HCT116 (cell line): ENCODE measurements at regions not wholly inside any gene's neighbourhood (a gene's known extent, or its start where the extent isn't known, plus 50 kb on each side); places are given as distances from the start of the nearest gene placed in this dataset.

Experiments used
- ATAC-seq: fragments of 200-7000 bp; cut with Tn5 transposase; 2 replicates; pipeline ENCODE4 v1.9.1; 2020; ENCODE audit warnings: mild to moderate bottlenecking, moderate library complexity
- BruUV-seq: library from RNA; stranded (reverse); fragments of 400-500 nt; replicated peaks from 2 replicates; lab custom pipeline; 2021; lab: Mats Ljungman, UMichigan
- CTCF ChIA-PET: fragments of 300-600 bp; sonication (Branson Sonifier 250); formaldehyde crosslinking; loops from one replicate; lab custom pipeline; 2021; ENCODE audit warnings: antibody characterized with exemption; lab: Charles Lee
- POLR2A ChIA-PET: fragments of 300-600, 350-600 bp; sonication (Branson Sonifier 250); formaldehyde crosslinking; loops from one replicate; lab custom pipeline; 2021; ENCODE audit warnings: antibody characterized with exemption; lab: Charles Lee
- RAD21 ChIA-PET, 2 experiments: fragments of 300-600 bp; sonication (Branson Sonifier 250); formaldehyde crosslinking; loops; one replicate each; lab custom pipeline; 2023; ENCODE audit warnings: low total read pairs in 2 of 2; ENCODE audit not compliant: uncharacterized antibody in 2 of 2, unreplicated experiment in 2 of 2, low non-redundant PET in 1 of 2; lab: Charles Lee
- DNase-seq: peaks from one replicate; pipeline ENCODE4 v3.0.0-alpha.2; 2010; ENCODE audit warnings: low read depth, low spot score
- H2AFZ ChIP-seq: fragments of 200-600 bp; shearing (Covaris generic), sonication (generic); 2 replicates; pipeline ENCODE4 v1.6.1; 2017; ENCODE audit warnings: low read depth, mixed run types, mixed read lengths, antibody characterized with exemption, low read length; ENCODE audit not compliant: poor library complexity, severe bottlenecking
- H3K27ac ChIP-seq: 2 replicates; pipeline ENCODE4 v1.5.1; 2012; ENCODE audit warnings: low read depth, low read length
- H3K27me3 ChIP-seq: fragments of 200-600 bp; sonication (generic); 2 replicates; pipeline ENCODE4 v1.6.1; 2016; ENCODE audit warnings: mixed run types, low read length, mixed read lengths; ENCODE audit not compliant: insufficient read depth
- H3K36me3 ChIP-seq, 2 experiments: fragments of 200-500 bp in 1 of 2; fragments of 200-600 bp in 1 of 2; sonication (Bioruptor generic) in 1 of 2; sonication (generic) in 1 of 2; 2 replicates each; pipeline versions ENCODE4 v1.5.1 to v1.6.1; 2014 to 2016; ENCODE audit warnings: low read length in 2 of 2, inconsistent platforms in 1 of 2, mixed read lengths in 1 of 2, mixed run types in 1 of 2; ENCODE audit not compliant: insufficient read depth in 2 of 2, control insufficient read depth in 1 of 2
- H3K4me1 ChIP-seq, 2 experiments: fragments of 200-600 bp in 1 of 2; sonication (generic) in 1 of 2; 2 replicates each; pipeline versions ENCODE4 v1.5.1 to v1.6.1; 2012 to 2017; ENCODE audit warnings: low read length in 2 of 2, inconsistent platforms in 1 of 2, mild to moderate bottlenecking in 1 of 2, mixed read lengths in 1 of 2, mixed run types in 1 of 2, moderate library complexity in 1 of 2; ENCODE audit not compliant: insufficient read depth in 2 of 2, control insufficient read depth in 1 of 2
- H3K4me2 ChIP-seq: fragments of 200-600 bp; sonication (generic); 2 replicates; pipeline ENCODE4 v1.6.1; 2017; ENCODE audit warnings: mixed run types, low read length, mixed read lengths
- H3K4me3 ChIP-seq, 2 experiments: fragments of 200-600 bp in 1 of 2; sonication (generic) in 1 of 2; replicated peaks in 1 of 2; 2 replicates each; pipeline ENCODE4 v1.5.1; 2011 to 2016; ENCODE audit warnings: low read length in 2 of 2, control low read depth in 1 of 2, low read depth in 1 of 2, mild to moderate bottlenecking in 1 of 2, mixed read lengths in 1 of 2, mixed run types in 1 of 2
- H3K79me2 ChIP-seq: fragments of 200-600 bp; sonication (generic); 2 replicates; pipeline ENCODE4 v1.6.1; 2017; ENCODE audit warnings: mild to moderate bottlenecking, mixed run types, low read length, moderate library complexity, mixed read lengths; ENCODE audit not compliant: insufficient read depth
- H3K9ac ChIP-seq: fragments of 200-600 bp; sonication (generic); 2 replicates; pipeline ENCODE4 v1.6.1; 2016; ENCODE audit warnings: low read length, mixed read lengths
- H3K9me2 ChIP-seq: fragments of 200-600 bp; sonication (generic), shearing (Covaris generic); 2 replicates; pipeline ENCODE4 v1.6.1; 2017; ENCODE audit warnings: mixed run types, mild to moderate bottlenecking, moderate library complexity; ENCODE audit not compliant: insufficient read depth
- H3K9me3 ChIP-seq, 2 experiments: fragments of 200-500 bp in 1 of 2; fragments of 200-600 bp in 1 of 2; sonication (Bioruptor generic) in 1 of 2; sonication (generic) in 1 of 2; 2 replicates each; pipeline ENCODE4 v1.6.1; 2014 to 2017; ENCODE audit warnings: low read length in 2 of 2, mixed read lengths in 2 of 2, inconsistent platforms in 1 of 2, low read depth in 1 of 2, mild to moderate bottlenecking in 1 of 2, mixed run types in 1 of 2, moderate library complexity in 1 of 2; ENCODE audit not compliant: control insufficient read depth in 1 of 2, insufficient read depth in 1 of 2
- H4K20me1 ChIP-seq: fragments of 200-600 bp; sonication (generic), shearing (Covaris generic); 2 replicates; pipeline ENCODE4 v1.6.1; 2017; ENCODE audit warnings: mixed run types, mild to moderate bottlenecking, moderate library complexity; ENCODE audit not compliant: insufficient read depth
- CBX3 ChIP-seq: IDR thresholded peaks from 2 replicates; pipeline ENCODE4 v1.6.1; 2012; ENCODE audit warnings: low read depth
- ELF1 ChIP-seq: IDR thresholded peaks from 2 replicates; pipeline ENCODE4 v1.6.1; 2012; ENCODE audit warnings: low read depth, borderline replicate concordance
- EZH2phosphoT487 ChIP-seq: fragments of 200-600 bp; IDR thresholded peaks from 2 replicates; pipeline ENCODE4 v1.6.1; 2018; ENCODE audit warnings: antibody characterized with exemption, borderline replicate concordance
- JUND ChIP-seq: IDR thresholded peaks from 2 replicates; pipeline ENCODE4 v1.6.1; 2012
- POLR2A ChIP-seq: IDR thresholded peaks from 2 replicates; pipeline ENCODE4 v1.7.0; 2011; ENCODE audit warnings: borderline replicate concordance; ENCODE audit not compliant: insufficient read depth, insufficient read length; ENCODE audit errors: extremely low read depth
- SP1 ChIP-seq: IDR thresholded peaks from 2 replicates; pipeline ENCODE4 v1.6.1; 2012; ENCODE audit warnings: low read depth
- TCF7L2 ChIP-seq: IDR thresholded peaks from 2 replicates; pipeline ENCODE4 v1.7.0; 2011; ENCODE audit warnings: borderline replicate concordance, inconsistent platforms; ENCODE audit not compliant: insufficient read depth, insufficient read length; ENCODE audit errors: extremely low read depth
- YY1 ChIP-seq: IDR thresholded peaks from 2 replicates; pipeline ENCODE4 v1.6.1; 2011; ENCODE audit warnings: low read length, low read depth, moderate library complexity, mild to moderate bottlenecking; ENCODE audit not compliant: insufficient replicate concordance; ENCODE audit errors: extremely low read depth
- intact Hi-C: fragments of 100-400 bp; cut with micrococcal nuclease; formaldehyde crosslinking; loops from 2 replicates; pipeline ENCODE4 v1.10.0; 2022
- TF ChIP-seq, protein P1 (sequence below): IDR thresholded peaks from 2 replicates; pipeline ENCODE4 v1.6.1; 2012
- TF ChIP-seq, protein P2 (sequence below), 3 experiments: fragments of 200-600 bp in 1 of 3; sonication (generic) in 1 of 3; IDR thresholded peaks in 2 of 3; conservative IDR thresholded peaks in 1 of 3; 2 replicates each; pipeline ENCODE4 v1.5.1; 2012 to 2017; ENCODE audit warnings: low read depth in 2 of 3, low read length in 2 of 3, antibody characterized with exemption in 1 of 3, borderline replicate concordance in 1 of 3, control low read depth in 1 of 3, mild to moderate bottlenecking in 1 of 3, mixed read lengths in 1 of 3, mixed run types in 1 of 3, moderate library complexity in 1 of 3; ENCODE audit not compliant: insufficient read depth in 1 of 3
- TF ChIP-seq, protein P3 (sequence below): IDR thresholded peaks from 2 replicates; pipeline ENCODE4 v1.6.1; 2012
- TF ChIP-seq, protein P4 (sequence below): IDR thresholded peaks from 2 replicates; pipeline ENCODE4 v1.6.1; 2012; ENCODE audit warnings: low read depth

GRCh38 chr7:81865754-81866153 lies 95.9 kb upstream of the HGF start:
- no peak overlapping the region for H3K4me2 ChIP-seq
- intact Hi-C loops = no loop called here
- H2AFZ ChIP-seq = no peak overlapping the region
- no peak overlapping the region for H3K27ac ChIP-seq
- no peak overlapping the region for H3K9ac ChIP-seq
- H3K27me3 ChIP-seq = no peaks in the 10 kb centered on the region
- TF ChIP-seq, protein P1, sequence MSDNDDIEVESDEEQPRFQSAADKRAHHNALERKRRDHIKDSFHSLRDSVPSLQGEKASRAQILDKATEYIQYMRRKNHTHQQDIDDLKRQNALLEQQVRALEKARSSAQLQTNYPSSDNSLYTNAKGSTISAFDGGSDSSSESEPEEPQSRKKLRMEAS = no peak
- no peak for TF ChIP-seq ELF1
- TF ChIP-seq TCF7L2 = no peak
- no peak for TF ChIP-seq YY1
- TF ChIP-seq, protein P2, sequence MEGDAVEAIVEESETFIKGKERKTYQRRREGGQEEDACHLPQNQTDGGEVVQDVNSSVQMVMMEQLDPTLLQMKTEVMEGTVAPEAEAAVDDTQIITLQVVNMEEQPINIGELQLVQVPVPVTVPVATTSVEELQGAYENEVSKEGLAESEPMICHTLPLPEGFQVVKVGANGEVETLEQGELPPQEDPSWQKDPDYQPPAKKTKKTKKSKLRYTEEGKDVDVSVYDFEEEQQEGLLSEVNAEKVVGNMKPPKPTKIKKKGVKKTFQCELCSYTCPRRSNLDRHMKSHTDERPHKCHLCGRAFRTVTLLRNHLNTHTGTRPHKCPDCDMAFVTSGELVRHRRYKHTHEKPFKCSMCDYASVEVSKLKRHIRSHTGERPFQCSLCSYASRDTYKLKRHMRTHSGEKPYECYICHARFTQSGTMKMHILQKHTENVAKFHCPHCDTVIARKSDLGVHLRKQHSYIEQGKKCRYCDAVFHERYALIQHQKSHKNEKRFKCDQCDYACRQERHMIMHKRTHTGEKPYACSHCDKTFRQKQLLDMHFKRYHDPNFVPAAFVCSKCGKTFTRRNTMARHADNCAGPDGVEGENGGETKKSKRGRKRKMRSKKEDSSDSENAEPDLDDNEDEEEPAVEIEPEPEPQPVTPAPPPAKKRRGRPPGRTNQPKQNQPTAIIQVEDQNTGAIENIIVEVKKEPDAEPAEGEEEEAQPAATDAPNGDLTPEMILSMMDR (IDR thresholded peaks at IDR 0.05 in 2 of 3, conservative IDR thresholded peaks at IDR 0.05 in 1 of 3; ENCODE audit: borderline replicate concordance in 1 of 3, insufficient read depth in 1 of 3, low read depth in 2 of 3, low read length in 2 of 3) = no peak
- TF ChIP-seq POLR2A = no peak
- no peak for TF ChIP-seq SP1
- TF ChIP-seq, protein P3, sequence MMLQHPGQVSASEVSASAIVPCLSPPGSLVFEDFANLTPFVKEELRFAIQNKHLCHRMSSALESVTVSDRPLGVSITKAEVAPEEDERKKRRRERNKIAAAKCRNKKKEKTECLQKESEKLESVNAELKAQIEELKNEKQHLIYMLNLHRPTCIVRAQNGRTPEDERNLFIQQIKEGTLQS = no peak
- no peak for TF ChIP-seq EZH2phosphoT487
- no peak for TF ChIP-seq JUND
- no peak for TF ChIP-seq CBX3
- TF ChIP-seq, protein P4, sequence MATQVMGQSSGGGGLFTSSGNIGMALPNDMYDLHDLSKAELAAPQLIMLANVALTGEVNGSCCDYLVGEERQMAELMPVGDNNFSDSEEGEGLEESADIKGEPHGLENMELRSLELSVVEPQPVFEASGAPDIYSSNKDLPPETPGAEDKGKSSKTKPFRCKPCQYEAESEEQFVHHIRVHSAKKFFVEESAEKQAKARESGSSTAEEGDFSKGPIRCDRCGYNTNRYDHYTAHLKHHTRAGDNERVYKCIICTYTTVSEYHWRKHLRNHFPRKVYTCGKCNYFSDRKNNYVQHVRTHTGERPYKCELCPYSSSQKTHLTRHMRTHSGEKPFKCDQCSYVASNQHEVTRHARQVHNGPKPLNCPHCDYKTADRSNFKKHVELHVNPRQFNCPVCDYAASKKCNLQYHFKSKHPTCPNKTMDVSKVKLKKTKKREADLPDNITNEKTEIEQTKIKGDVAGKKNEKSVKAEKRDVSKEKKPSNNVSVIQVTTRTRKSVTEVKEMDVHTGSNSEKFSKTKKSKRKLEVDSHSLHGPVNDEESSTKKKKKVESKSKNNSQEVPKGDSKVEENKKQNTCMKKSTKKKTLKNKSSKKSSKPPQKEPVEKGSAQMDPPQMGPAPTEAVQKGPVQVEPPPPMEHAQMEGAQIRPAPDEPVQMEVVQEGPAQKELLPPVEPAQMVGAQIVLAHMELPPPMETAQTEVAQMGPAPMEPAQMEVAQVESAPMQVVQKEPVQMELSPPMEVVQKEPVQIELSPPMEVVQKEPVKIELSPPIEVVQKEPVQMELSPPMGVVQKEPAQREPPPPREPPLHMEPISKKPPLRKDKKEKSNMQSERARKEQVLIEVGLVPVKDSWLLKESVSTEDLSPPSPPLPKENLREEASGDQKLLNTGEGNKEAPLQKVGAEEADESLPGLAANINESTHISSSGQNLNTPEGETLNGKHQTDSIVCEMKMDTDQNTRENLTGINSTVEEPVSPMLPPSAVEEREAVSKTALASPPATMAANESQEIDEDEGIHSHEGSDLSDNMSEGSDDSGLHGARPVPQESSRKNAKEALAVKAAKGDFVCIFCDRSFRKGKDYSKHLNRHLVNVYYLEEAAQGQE = no peak
- H3K4me1 ChIP-seq = no peaks in the 10 kb centered on the region
- H3K9me3 ChIP-seq = no peaks in the 10 kb centered on the region
- H3K79me2 ChIP-seq = no peaks in the 10 kb centered on the region
- ChIA-PET CTCF (no interaction called here), POLR2A (no interaction called here), RAD21 (no interaction called here)
- H3K9me2 ChIP-seq = no peaks in the 10 kb centered on the region
- no peaks in the 10 kb centered on the region for H4K20me1 ChIP-seq
- H3K36me3 ChIP-seq = no peaks in the 10 kb centered on the region
- DNase-seq (no peak), ATAC-seq (no peak)
- no TSS peak for BruUV-seq
- H3K4me3 ChIP-seq = no peak overlapping the region
